H1 (cell line): ENCODE measurements at regions not wholly inside any gene's neighbourhood (a gene's known extent, or its start where the extent isn't known, plus 50 kb on each side); places are given as distances from the start of the nearest gene placed in this dataset.

ENCODE experiments used
- CTCF ChIA-PET: fragments of 300-600 bp; sonication (Branson Sonifier 250); formaldehyde crosslinking; loops from one replicate; lab custom pipeline; 2021; ENCODE audit not compliant: partially characterized antibody; lab: Charles Lee
- POLR2A ChIA-PET: fragments of 300-600 bp; sonication (Branson Sonifier 250); formaldehyde crosslinking; loops from one replicate; lab custom pipeline; 2021; ENCODE audit warnings: inconsistent platforms; ENCODE audit not compliant: partially characterized antibody; lab: Charles Lee
- DNase-seq, 2 experiments: peaks; one replicate each; pipeline versions ENCODE4 v3.0.0 to v3.0.0-alpha.2; 2010 to 2022; ENCODE audit warnings: low spot score in 2 of 2, low read depth in 1 of 2, mixed read lengths in 1 of 2
- FAIRE-seq: peaks from 2 replicates; lab custom pipeline; 2011; peaks lifted over from hg19 to GRCh38; lab: Jason Lieb, UNC
- H2AFZ ChIP-seq: 2 replicates; pipeline ENCODE4 v1.8.1; 2012; ENCODE audit warnings: low read length, inconsistent platforms
- H2AK5ac ChIP-seq: 2 replicates; pipeline ENCODE4 v1.6.1; 2013; ENCODE audit warnings: low read depth, low read length
- H2BK120ac ChIP-seq: replicated peaks from 2 replicates; pipeline ENCODE3; 2013; ENCODE audit warnings: low read depth, low read length, inconsistent platforms
- H2BK12ac ChIP-seq: 2 replicates; pipeline ENCODE4 v1.6.1; 2013; ENCODE audit warnings: low read depth, low read length
- H2BK15ac ChIP-seq: 2 replicates; pipeline ENCODE4 v1.6.1; 2013; ENCODE audit warnings: low read length
- H2BK20ac ChIP-seq: 2 replicates; pipeline ENCODE4 v1.6.1; 2013; ENCODE audit warnings: low read length
- H2BK5ac ChIP-seq: 2 replicates; pipeline ENCODE4 v1.6.1; 2013; ENCODE audit warnings: low read depth, low read length
- H3K14ac ChIP-seq: 2 replicates; pipeline ENCODE4 v1.6.1; 2013; ENCODE audit warnings: inconsistent platforms; ENCODE audit not compliant: insufficient read length
- H3K18ac ChIP-seq: 2 replicates; pipeline ENCODE4 v1.6.1; 2013; ENCODE audit warnings: low read length; ENCODE audit errors: extremely low read depth
- H3K23ac ChIP-seq: 2 replicates; pipeline ENCODE4 v1.6.1; 2013; ENCODE audit warnings: inconsistent platforms; ENCODE audit not compliant: insufficient read length
- H3K23me2 ChIP-seq: 2 replicates; pipeline ENCODE4 v1.6.1; 2013; ENCODE audit warnings: low read depth, low read length
- H3K27ac ChIP-seq: 2 replicates; pipeline ENCODE4 v1.6.1; 2011; ENCODE audit warnings: low read depth, low read length, inconsistent platforms
- H3K27me3 ChIP-seq, 4 experiments: replicated peaks in 1 of 4; 1 replicate in 1 of 4; 2 replicates in 3 of 4; pipeline versions ENCODE4 v1.6.1 to v1.8.1; 2011 to 2013; ENCODE audit warnings: low read length in 3 of 4, mild to moderate bottlenecking in 3 of 4, inconsistent platforms in 2 of 4, mixed read lengths in 2 of 4, moderate library complexity in 1 of 4; ENCODE audit not compliant: control insufficient read depth in 3 of 4, insufficient read depth in 3 of 4; ENCODE audit errors: extremely low read depth in 1 of 4
- H3K36me3 ChIP-seq, 4 experiments: 2 replicates each; pipeline versions ENCODE4 v1.6.1 to v1.8.1; 2011 to 2013; ENCODE audit warnings: mild to moderate bottlenecking in 4 of 4, low read length in 3 of 4, moderate library complexity in 2 of 4, control low read depth in 1 of 4, inconsistent platforms in 1 of 4; ENCODE audit not compliant: insufficient read depth in 4 of 4, control insufficient read depth in 2 of 4
- H3K4ac ChIP-seq: replicated peaks from 2 replicates; pipeline ENCODE3; 2013; ENCODE audit warnings: low read length, low read depth, mixed read lengths, inconsistent platforms; ENCODE audit not compliant: insufficient read length
- H3K4me1 ChIP-seq, 4 experiments: replicated peaks in 1 of 4; 1 replicate in 1 of 4; 2 replicates in 3 of 4; pipeline versions ENCODE4 v1.6.1 to v1.8.1; 2011 to 2013; ENCODE audit warnings: low read length in 3 of 4, inconsistent platforms in 2 of 4, mixed read lengths in 1 of 4; ENCODE audit not compliant: insufficient read depth in 4 of 4, control insufficient read depth in 3 of 4
- H3K4me2 ChIP-seq, 2 experiments: 2 replicates each; pipeline versions ENCODE4 v1.6.1 to v1.8.1; 2011 to 2013; ENCODE audit warnings: low read depth in 2 of 2, low read length in 2 of 2, control low read depth in 1 of 2, inconsistent platforms in 1 of 2, mild to moderate bottlenecking in 1 of 2; ENCODE audit not compliant: insufficient read depth in 1 of 2
- H3K4me3 ChIP-seq, 4 experiments: fragments of 200-600, 300-600 bp in 1 of 4; sonication (generic), shearing (Covaris generic), sonication (Bioruptor Twin) in 1 of 4; 2 replicates each; pipeline versions ENCODE4 v1.5.1 to v1.8.1; 2011 to 2016; ENCODE audit warnings: low read length in 4 of 4, low read depth in 3 of 4, control low read depth in 2 of 4, inconsistent platforms in 2 of 4, mild to moderate bottlenecking in 2 of 4, mixed read lengths in 1 of 4, moderate library complexity in 1 of 4; ENCODE audit not compliant: insufficient read depth in 2 of 4; ENCODE audit errors: extremely low read depth in 1 of 4
- H3K56ac ChIP-seq: replicated peaks from 2 replicates; pipeline ENCODE3; 2013; ENCODE audit warnings: low read depth, mild to moderate bottlenecking, mixed read lengths, low read length, inconsistent platforms; ENCODE audit not compliant: insufficient read length
- H3K79me1 ChIP-seq: 2 replicates; pipeline ENCODE4 v1.6.1; 2013; ENCODE audit warnings: low read depth, low read length, control low read depth
- H3K79me2 ChIP-seq, 2 experiments: 2 replicates each; pipeline versions ENCODE4 v1.6.1 to v1.8.1; 2012 to 2013; ENCODE audit warnings: low read length in 2 of 2, mild to moderate bottlenecking in 2 of 2, inconsistent platforms in 1 of 2; ENCODE audit not compliant: insufficient read depth in 2 of 2, control insufficient read depth in 1 of 2
- H3K9ac ChIP-seq, 4 experiments: replicated peaks in 1 of 4; 1 replicate in 1 of 4; 2 replicates in 3 of 4; pipeline versions ENCODE4 v1.6.1 to v1.8.1; 2011 to 2013; ENCODE audit warnings: low read depth in 3 of 4, low read length in 3 of 4, control low read depth in 2 of 4, mild to moderate bottlenecking in 2 of 4, moderate library complexity in 2 of 4, inconsistent platforms in 1 of 4; ENCODE audit errors: extremely low read depth in 1 of 4
- H3K9me3 ChIP-seq, 2 experiments: 2 replicates each; pipeline versions ENCODE4 v1.6.1 to v1.8.1; 2012 to 2013; ENCODE audit warnings: mild to moderate bottlenecking in 2 of 2, moderate library complexity in 2 of 2, control low read depth in 1 of 2, inconsistent platforms in 1 of 2, low read depth in 1 of 2, low read length in 1 of 2, mixed read lengths in 1 of 2; ENCODE audit not compliant: insufficient read depth in 2 of 2
- H4K20me1 ChIP-seq, 2 experiments: replicated peaks in 1 of 2; 2 replicates each; pipeline versions ENCODE3 to v1.8.1; 2011 to 2013; ENCODE audit warnings: inconsistent platforms in 2 of 2, low read length in 2 of 2, mild to moderate bottlenecking in 1 of 2; ENCODE audit not compliant: insufficient read depth in 2 of 2, control insufficient read depth in 1 of 2
- H4K5ac ChIP-seq: 2 replicates; pipeline ENCODE4 v1.6.1; 2013; ENCODE audit warnings: low read length, low read depth, mixed read lengths, inconsistent platforms; ENCODE audit not compliant: insufficient read length
- H4K8ac ChIP-seq: 2 replicates; pipeline ENCODE4 v1.8.0; 2013; ENCODE audit warnings: mild to moderate bottlenecking, moderate library complexity, low read length, inconsistent platforms; ENCODE audit not compliant: insufficient read depth; ENCODE audit errors: extremely low read depth
- H4K91ac ChIP-seq: replicated peaks from 2 replicates; pipeline ENCODE3; 2013; ENCODE audit warnings: low read length, mixed read lengths, inconsistent platforms; ENCODE audit not compliant: insufficient read length
- ATF2 ChIP-seq: IDR thresholded peaks from 2 replicates; pipeline ENCODE4 v1.6.1; 2012; ENCODE audit warnings: low read length, inconsistent platforms
- CHD1 ChIP-seq: IDR thresholded peaks from 2 replicates; pipeline ENCODE4 v1.6.1; 2012; ENCODE audit warnings: low read depth, low read length, improper control_type of control experiment
- FOSL1 ChIP-seq: IDR thresholded peaks from 2 replicates; pipeline ENCODE4 v1.6.1; 2011; ENCODE audit warnings: mild to moderate bottlenecking, low read depth, low read length, moderate library complexity; ENCODE audit not compliant: insufficient read depth
- JUN ChIP-seq: IDR thresholded peaks from 2 replicates; pipeline ENCODE4 v1.6.1; 2011; ENCODE audit warnings: low read depth, mild to moderate bottlenecking, improper control_type of control experiment, low read length
- NANOG ChIP-seq: IDR thresholded peaks from 2 replicates; pipeline ENCODE4 v1.6.1; 2011; ENCODE audit warnings: low read length, low read depth, mild to moderate bottlenecking, inconsistent platforms; ENCODE audit not compliant: insufficient read depth, poor library complexity, severe bottlenecking
- SIRT6 ChIP-seq: IDR thresholded peaks from one replicate; pipeline ENCODE4 v1.7.1; 2012; ENCODE audit warnings: low read length, inconsistent platforms
- SP2 ChIP-seq: IDR thresholded peaks from 2 replicates; pipeline ENCODE4 v1.6.1; 2012; ENCODE audit warnings: mild to moderate bottlenecking, low read length, inconsistent platforms
- USF2 ChIP-seq: IDR thresholded peaks from 2 replicates; pipeline ENCODE4 v1.6.1; 2011; ENCODE audit warnings: low read length, improper control_type of control experiment
- WGBS, 2 experiments: shearing (Covaris generic) in 1 of 2; methylation state at CpG; one replicate each; pipeline versions ENCODE4 v1.1.6 to v1.1.7; 2013 to 2015; ENCODE audit warnings: low lambda C conversion rate in 2 of 2, mixed read lengths in 2 of 2, inconsistent platforms in 1 of 2, low coverage in 1 of 2, missing lambda C conversion rate in 1 of 2; ENCODE audit not compliant: insufficient replicate concordance in 2 of 2, insufficient coverage in 1 of 2, insufficient read length in 1 of 2; ENCODE audit errors: extremely low coverage in 1 of 2, missing lambda C conversion rate in 1 of 2; 5-methylcytosine and 5-hydroxymethylcytosine counted together
- TF ChIP-seq, protein P1 (sequence below), 3 experiments: IDR thresholded peaks; 1 replicate in 2 of 3; 2 replicates in 1 of 3; pipeline versions ENCODE4 v1.5.1 to v1.6.1; 2011; ENCODE audit warnings: low read length in 3 of 3, mild to moderate bottlenecking in 3 of 3, inconsistent platforms in 2 of 3, low read depth in 1 of 3, moderate library complexity in 1 of 3; ENCODE audit not compliant: insufficient read depth in 1 of 3; ENCODE audit errors: control extremely low read depth in 1 of 3

DNA sequence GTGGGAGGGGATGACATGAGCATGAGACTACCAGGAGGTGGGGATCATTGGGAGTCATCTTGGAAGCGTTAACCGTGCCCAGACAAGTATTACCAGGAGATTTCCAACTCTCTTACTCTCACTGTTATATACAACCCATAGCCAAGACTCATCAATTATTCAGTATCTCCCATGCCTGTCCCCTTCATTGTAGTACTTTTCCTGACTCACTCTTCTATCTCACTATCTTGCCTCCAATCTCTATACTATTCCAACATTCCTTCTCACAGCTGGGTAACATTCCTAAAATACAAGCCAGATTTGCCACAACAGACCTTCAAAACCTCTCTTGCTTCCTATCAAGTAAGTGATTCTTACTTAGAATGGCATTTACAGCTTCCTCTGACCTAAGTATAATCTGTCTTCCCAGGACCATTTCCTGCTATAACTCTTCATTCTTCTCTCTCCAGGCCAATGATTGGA, 226.3 kb upstream of the SMLR1 start:
- Histone ChIP-seq H3K4me2 (no peak overlapping the region), H3K18ac (no peak overlapping the region), H4K91ac (no peak overlapping the region), H3K14ac (no peak overlapping the region), H2BK5ac (no peak overlapping the region), H4K5ac (no peak overlapping the region), H3K4me3 (no peak overlapping the region), H2BK15ac (no peak overlapping the region), H3K4me1 (no peaks in the 10 kb centered on the region), H2BK12ac (no peak overlapping the region), H4K20me1 (no peaks in the 10 kb centered on the region), H4K8ac (no peak overlapping the region), H3K9ac (no peak overlapping the region), H3K23me2 (no peaks in the 10 kb centered on the region), H3K27ac (no peak overlapping the region), H3K56ac (no peak overlapping the region), H3K4ac (no peak overlapping the region), H3K27me3 (no peaks in the 10 kb centered on the region), H3K79me2 (no peaks in the 10 kb centered on the region), H3K9me3 (no peaks in the 10 kb centered on the region), H2AFZ (no peak overlapping the region), H2BK120ac (no peak overlapping the region), H2AK5ac (no peak overlapping the region), H3K36me3 (no peaks in the 10 kb centered on the region), H3K23ac (no peak overlapping the region), H3K79me1 (no peaks in the 10 kb centered on the region), H2BK20ac (no peak overlapping the region)
- ChIA-PET POLR2A (no interaction called here), CTCF (interaction anchor here (0.6 kb wide), 1 partner anchor 10 kb away, joined by 4 read pairs; no protein-coding TSS in a partner anchor)
- 96% methylated on average over 2 of the region's 2 CpGs; no CpG with 5 or more reads in 1 of the 2 experiments for WGBS, 2 experiments
- no peak for FAIRE-seq
- DNase-seq: no peak
- TF ChIP-seq, protein P1, sequence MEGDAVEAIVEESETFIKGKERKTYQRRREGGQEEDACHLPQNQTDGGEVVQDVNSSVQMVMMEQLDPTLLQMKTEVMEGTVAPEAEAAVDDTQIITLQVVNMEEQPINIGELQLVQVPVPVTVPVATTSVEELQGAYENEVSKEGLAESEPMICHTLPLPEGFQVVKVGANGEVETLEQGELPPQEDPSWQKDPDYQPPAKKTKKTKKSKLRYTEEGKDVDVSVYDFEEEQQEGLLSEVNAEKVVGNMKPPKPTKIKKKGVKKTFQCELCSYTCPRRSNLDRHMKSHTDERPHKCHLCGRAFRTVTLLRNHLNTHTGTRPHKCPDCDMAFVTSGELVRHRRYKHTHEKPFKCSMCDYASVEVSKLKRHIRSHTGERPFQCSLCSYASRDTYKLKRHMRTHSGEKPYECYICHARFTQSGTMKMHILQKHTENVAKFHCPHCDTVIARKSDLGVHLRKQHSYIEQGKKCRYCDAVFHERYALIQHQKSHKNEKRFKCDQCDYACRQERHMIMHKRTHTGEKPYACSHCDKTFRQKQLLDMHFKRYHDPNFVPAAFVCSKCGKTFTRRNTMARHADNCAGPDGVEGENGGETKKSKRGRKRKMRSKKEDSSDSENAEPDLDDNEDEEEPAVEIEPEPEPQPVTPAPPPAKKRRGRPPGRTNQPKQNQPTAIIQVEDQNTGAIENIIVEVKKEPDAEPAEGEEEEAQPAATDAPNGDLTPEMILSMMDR (IDR thresholded peaks at IDR 0.05; ENCODE audit: control extremely low read depth in 1 of 3, insufficient read depth in 1 of 3, low read depth in 1 of 3, low read length in 3 of 3): no peak
- no peak for TF ChIP-seq SIRT6
- TF ChIP-seq USF2: no peak
- TF ChIP-seq ATF2: no peak
- no peak for TF ChIP-seq JUN
- TF ChIP-seq CHD1: no peak
- no peak for TF ChIP-seq FOSL1
- no peak for TF ChIP-seq SP2
- TF ChIP-seq NANOG: no peak
